Keratinocyte (primary cell): ENCODE measurements at regions not wholly inside any gene's neighbourhood (a gene's known extent, or its start where the extent isn't known, plus 50 kb on each side); places are given as distances from the start of the nearest gene placed in this dataset.

Experiments
- DNase-seq: peaks from one replicate; pipeline ENCODE4 v3.0.0-alpha.2; 2011; ENCODE audit warnings: low read depth, missing footprints, low spot score
- FAIRE-seq: peaks from 2 replicates; lab custom pipeline; 2011; peaks lifted over from hg19 to GRCh38; lab: Jason Lieb, UNC
- H2AFZ ChIP-seq: 2 replicates; pipeline ENCODE4 v1.6.0; 2012; ENCODE audit warnings: low read length, control low read depth, inconsistent platforms; ENCODE audit not compliant: control insufficient read depth
- H3K27ac ChIP-seq: 2 replicates; pipeline ENCODE4 v1.5.1; 2011; ENCODE audit warnings: low read length; ENCODE audit not compliant: control insufficient read depth, insufficient read depth
- H3K27me3 ChIP-seq: 3 replicates; pipeline ENCODE4 v1.6.0; 2011; ENCODE audit warnings: low read length; ENCODE audit not compliant: control insufficient read depth, insufficient read depth; ENCODE audit errors: extremely low read depth
- H3K36me3 ChIP-seq, 2 experiments: 2 replicates in 1 of 2; 3 replicates in 1 of 2; pipeline ENCODE4 v1.5.1; 2011; ENCODE audit warnings: low read length in 2 of 2, mild to moderate bottlenecking in 1 of 2; ENCODE audit not compliant: control insufficient read depth in 2 of 2, insufficient read depth in 2 of 2; ENCODE audit errors: extremely low read depth in 1 of 2
- H3K4me1 ChIP-seq: 3 replicates; pipeline ENCODE4 v1.5.1; 2011; ENCODE audit warnings: low read length; ENCODE audit not compliant: control insufficient read depth, insufficient read depth; ENCODE audit errors: extremely low read depth
- H3K4me2 ChIP-seq: 3 replicates; pipeline ENCODE4 v1.6.0; 2011; ENCODE audit warnings: low read depth, low read length; ENCODE audit not compliant: control insufficient read depth, insufficient read depth; ENCODE audit errors: extremely low read depth
- H3K4me3 ChIP-seq, 3 experiments: fragments of 200-600 bp in 1 of 3; sonication (generic) in 1 of 3; 2 replicates in 2 of 3; 3 replicates in 1 of 3; pipeline ENCODE4 v1.5.1; 2011 to 2016; ENCODE audit warnings: low read length in 3 of 3, mild to moderate bottlenecking in 3 of 3, control low read depth in 2 of 3, inconsistent platforms in 1 of 3, low read depth in 1 of 3, mixed read lengths in 1 of 3, mixed run types in 1 of 3, moderate library complexity in 1 of 3; ENCODE audit not compliant: control insufficient read depth in 2 of 3, insufficient read depth in 2 of 3; ENCODE audit errors: extremely low read depth in 1 of 3
- H3K79me2 ChIP-seq: 2 replicates; pipeline ENCODE4 v1.6.0; 2012; ENCODE audit warnings: low read length; ENCODE audit not compliant: control insufficient read depth, insufficient read depth
- H3K9ac ChIP-seq: 3 replicates; pipeline ENCODE4 v1.6.0; 2011; ENCODE audit warnings: low read length; ENCODE audit not compliant: control insufficient read depth, insufficient read depth; ENCODE audit errors: extremely low read depth
- H3K9me1 ChIP-seq: 3 replicates; pipeline ENCODE4 v1.6.0; 2011; ENCODE audit warnings: low read length; ENCODE audit not compliant: control insufficient read depth, insufficient read depth; ENCODE audit errors: extremely low read depth
- H3K9me3 ChIP-seq: 2 replicates; pipeline ENCODE4 v1.5.1; 2012; ENCODE audit warnings: low read depth, low read length; ENCODE audit not compliant: control insufficient read depth
- H4K20me1 ChIP-seq: 3 replicates; pipeline ENCODE4 v1.6.0; 2011; ENCODE audit warnings: low read length; ENCODE audit not compliant: control insufficient read depth, insufficient read depth; ENCODE audit errors: extremely low read depth
- CTCF ChIP-seq, 3 experiments: IDR thresholded peaks in 1 of 3; conservative IDR thresholded peaks in 1 of 3; optimal IDR thresholded peaks in 1 of 3; 2 replicates in 2 of 3; 3 replicates in 1 of 3; pipeline versions ENCODE3 to v1.5.1; 2011; ENCODE audit warnings: low read length in 3 of 3, mild to moderate bottlenecking in 3 of 3, moderate library complexity in 2 of 3, control low read depth in 1 of 3, inconsistent platforms in 1 of 3; ENCODE audit not compliant: insufficient read depth in 2 of 3; ENCODE audit errors: extremely low read depth in 1 of 3
- EZH2 ChIP-seq: IDR thresholded peaks from one replicate; pipeline ENCODE4 v1.6.1; 2012; ENCODE audit warnings: inconsistent platforms, mild to moderate bottlenecking, low read length, moderate library complexity
- dilution Hi-C: fragments of 300-500 bp; cut with MboI; formaldehyde crosslinking; loops from one replicate; pipeline ENCODE4 v1.7.0; 2020; ENCODE audit warnings: low sequenced_read_pairs; ENCODE audit not compliant: extremely low pct_ligation_motif_present

GRCh38 chr4:116480546-116480945, 604.8 kb downstream of the TRAM1L1 start:
- H3K27me3 ChIP-seq, result no peaks in the 10 kb centered on the region
- no peak for FAIRE-seq
- no peak overlapping the region for H3K4me2 ChIP-seq
- no peaks in the 10 kb centered on the region for H3K4me1 ChIP-seq
- H3K9me3 ChIP-seq, result no peaks in the 10 kb centered on the region
- TF ChIP-seq EZH2 (no peak), CTCF (optimal IDR thresholded peaks at IDR 0.05 in 1 of 3, IDR thresholded peaks at IDR 0.05 in 1 of 3, conservative IDR thresholded peaks at IDR 0.05 in 1 of 3; ENCODE audit: extremely low read depth in 1 of 3, insufficient read depth in 2 of 3, low read length in 3 of 3) (no peak)
- no peak overlapping the region for H3K27ac ChIP-seq
- H2AFZ ChIP-seq, result no peak overlapping the region
- H3K36me3 ChIP-seq, result no peaks in the 10 kb centered on the region
- no peaks in the 10 kb centered on the region for H4K20me1 ChIP-seq
- no peaks in the 10 kb centered on the region for H3K79me2 ChIP-seq
- no peak overlapping the region for H3K4me3 ChIP-seq
- DNase-seq, result no peak
- dilution Hi-C loops, result no loop called here
- H3K9ac ChIP-seq, result no peak overlapping the region
- no peaks in the 10 kb centered on the region for H3K9me1 ChIP-seq

GRCh38 chr4:116478343-116478742, 607.0 kb downstream of the TRAM1L1 start:
- H4K20me1 ChIP-seq, result no peaks in the 10 kb centered on the region
- DNase-seq (no peak), FAIRE-seq (no peak)
- no peak for TF ChIP-seq CTCF (optimal IDR thresholded peaks at IDR 0.05 in 1 of 3, IDR thresholded peaks at IDR 0.05 in 1 of 3, conservative IDR thresholded peaks at IDR 0.05 in 1 of 3; ENCODE audit: extremely low read depth in 1 of 3, insufficient read depth in 2 of 3, low read length in 3 of 3)
- TF ChIP-seq EZH2, result no peak
- H3K4me2 ChIP-seq, result no peak overlapping the region
- H3K4me3 ChIP-seq, result no peak overlapping the region
- dilution Hi-C loops, result no loop called here
- H2AFZ ChIP-seq, result no peak overlapping the region
- H3K9ac ChIP-seq, result no peak overlapping the region
- H3K36me3 ChIP-seq, result no peaks in the 10 kb centered on the region
- no peaks in the 10 kb centered on the region for H3K9me1 ChIP-seq
- no peaks in the 10 kb centered on the region for H3K27me3 ChIP-seq
- H3K79me2 ChIP-seq, result no peaks in the 10 kb centered on the region
- H3K9me3 ChIP-seq, result no peaks in the 10 kb centered on the region
- H3K4me1 ChIP-seq, result no peaks in the 10 kb centered on the region
- no peak overlapping the region for H3K27ac ChIP-seq
